ENCODE measurements at regions not wholly inside any gene's neighbourhood (a gene's known extent, or its start where the extent isn't known, plus 50 kb on each side); places are given as distances from the start of the nearest gene placed in this dataset.
A peak's percentile ranks its signal among the peaks of the same experiment; 100 is the strongest.
"Not testable (repeated sequence)": the region's sequence is repeated elsewhere in the genome, so short reads cannot be mapped to it uniquely, and the experiment has no call there.

DNA sequence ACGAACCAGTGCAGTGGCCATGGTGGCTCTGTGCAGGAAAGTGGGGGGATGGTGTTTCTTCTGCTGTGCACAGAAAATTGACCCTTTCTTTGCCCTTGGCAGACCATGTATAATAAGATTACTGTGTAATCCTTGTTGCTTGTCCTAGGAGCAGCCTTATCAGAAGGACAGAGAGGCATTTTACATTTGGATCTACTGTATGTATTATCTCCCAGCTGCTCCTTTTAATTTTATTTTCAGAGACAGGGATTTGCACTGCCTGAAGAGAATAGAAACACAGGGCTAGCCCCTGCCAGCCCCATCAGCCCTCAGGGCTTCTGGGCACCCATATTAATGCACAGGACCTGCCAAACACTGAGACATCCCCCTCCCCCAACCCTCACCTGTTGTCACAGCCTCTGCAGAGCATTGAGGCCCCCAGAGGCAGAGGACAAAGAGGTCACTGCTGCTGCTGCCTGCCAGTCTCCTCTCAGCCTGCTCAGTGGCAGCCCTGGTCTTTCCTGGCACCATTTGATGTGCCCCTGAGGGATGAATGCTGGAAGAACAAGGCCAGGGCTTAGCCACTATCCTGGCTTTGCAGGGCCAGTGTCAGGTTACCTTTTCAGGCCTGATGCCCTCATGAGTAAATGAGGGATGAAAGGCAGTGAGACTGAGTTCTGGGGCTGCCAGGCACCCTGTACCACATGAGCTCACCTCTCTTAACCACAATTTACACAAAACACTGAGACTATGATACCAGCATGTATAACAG is 533.4 kb downstream of the NTRK3 start:
- DNase-seq (ENCODE audit: low spot score) = no peak

DNA sequence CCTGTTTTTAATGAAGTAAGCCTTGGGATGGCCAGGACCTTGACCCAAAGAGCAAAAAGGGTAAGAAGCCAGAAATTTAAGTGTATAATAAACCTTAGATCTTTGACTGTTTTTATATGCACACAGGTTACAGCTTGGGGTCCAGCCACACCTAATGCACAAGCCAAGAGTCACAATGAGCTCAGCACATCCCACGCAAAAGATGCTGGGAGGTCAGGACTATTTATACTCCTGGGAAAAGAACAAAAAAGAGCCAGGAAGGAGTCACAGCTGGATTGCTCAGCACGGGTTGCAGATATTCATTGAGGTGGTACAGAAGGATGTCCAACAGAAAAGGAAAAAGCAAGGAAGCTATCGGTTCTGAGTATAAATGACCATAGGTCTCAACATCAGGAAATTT is 536.3 kb downstream of the NTRK3 start:
- DNase-seq (ENCODE audit: low spot score) = no peak

DNA sequence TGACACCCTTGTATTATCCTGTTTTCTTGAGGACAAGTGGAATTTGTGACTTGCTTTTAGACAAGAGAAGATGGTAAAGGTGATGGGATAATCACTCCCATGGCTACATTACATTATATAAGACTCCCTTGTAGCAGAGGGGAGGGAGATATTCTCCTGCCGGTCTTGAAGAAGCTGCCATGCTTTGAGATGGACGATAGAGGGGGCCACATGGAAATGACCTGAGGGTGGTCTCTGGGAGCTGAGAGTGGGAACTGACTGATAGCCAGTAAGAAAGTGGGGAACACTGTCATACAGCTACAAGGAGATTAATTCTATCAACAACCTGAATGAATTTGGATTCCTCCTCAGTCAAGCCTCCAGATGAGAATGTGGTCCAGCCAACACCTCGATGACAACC is 540.1 kb downstream of the NTRK3 start:
- DNase-seq (ENCODE audit: low spot score) = peak; percentile 1

DNA sequence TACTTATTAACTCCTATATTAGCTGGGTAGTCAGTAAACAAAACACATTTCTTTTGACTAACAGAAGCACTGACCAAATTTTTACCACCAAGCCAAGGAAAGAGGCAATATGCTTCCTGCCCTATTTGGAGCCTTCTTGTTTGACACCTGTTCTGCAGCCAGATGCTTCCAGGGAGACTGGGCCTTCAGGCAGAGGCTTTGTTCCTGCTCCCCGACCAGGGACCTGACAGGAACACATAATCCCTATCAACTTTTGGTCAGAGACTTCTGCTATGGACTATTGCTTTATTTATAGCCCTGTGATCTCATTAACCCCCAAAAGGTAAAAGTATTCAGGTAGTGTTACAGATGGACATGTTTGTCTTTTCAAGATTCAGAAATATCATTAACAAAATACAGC is 541.3 kb downstream of the NTRK3 start:
- DNase-seq (ENCODE audit: low spot score) = no peak

DNA sequence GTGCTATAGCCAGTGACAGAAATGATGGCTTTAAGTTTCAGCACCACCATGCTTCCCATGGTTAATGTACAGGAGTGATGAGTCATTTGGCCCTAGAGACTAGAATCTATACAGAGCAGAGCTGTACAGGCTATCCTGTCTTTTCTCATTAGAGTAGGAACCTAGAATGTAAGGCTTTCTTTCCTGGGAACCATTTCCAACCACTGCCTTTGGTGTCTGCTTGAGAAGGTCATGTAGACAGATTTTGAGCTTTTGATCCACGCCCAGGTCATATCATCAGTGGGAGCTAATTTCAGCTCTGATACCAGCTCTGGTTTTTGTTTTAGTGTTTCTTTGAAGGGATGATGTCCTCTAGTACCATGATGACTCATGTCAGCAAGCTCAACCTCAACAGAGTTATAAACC is 543.1 kb downstream of the NTRK3 start:
- no peak for DNase-seq (ENCODE audit: low spot score)

DNA sequence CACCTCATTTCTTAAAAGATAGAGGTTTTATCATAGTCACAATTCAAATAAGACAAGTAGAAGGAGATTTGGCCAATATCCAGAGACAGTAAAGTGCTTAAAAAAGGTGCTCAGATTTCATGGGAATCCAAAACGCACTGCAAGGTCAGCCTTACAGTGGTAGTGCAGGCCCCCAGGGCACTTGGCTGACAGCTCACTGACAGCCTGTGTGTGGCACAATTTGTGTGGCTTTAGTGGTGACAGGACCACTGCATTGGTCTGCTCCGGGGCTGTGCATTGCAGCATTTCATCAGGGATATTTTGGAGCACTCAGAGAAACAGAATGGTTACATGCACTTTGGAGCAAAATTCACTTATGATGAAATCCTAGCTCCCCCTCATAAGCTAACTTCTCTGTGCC is 544.3 kb downstream of the NTRK3 start:
- DNase-seq (ENCODE audit: low spot score) = no peak

DNA sequence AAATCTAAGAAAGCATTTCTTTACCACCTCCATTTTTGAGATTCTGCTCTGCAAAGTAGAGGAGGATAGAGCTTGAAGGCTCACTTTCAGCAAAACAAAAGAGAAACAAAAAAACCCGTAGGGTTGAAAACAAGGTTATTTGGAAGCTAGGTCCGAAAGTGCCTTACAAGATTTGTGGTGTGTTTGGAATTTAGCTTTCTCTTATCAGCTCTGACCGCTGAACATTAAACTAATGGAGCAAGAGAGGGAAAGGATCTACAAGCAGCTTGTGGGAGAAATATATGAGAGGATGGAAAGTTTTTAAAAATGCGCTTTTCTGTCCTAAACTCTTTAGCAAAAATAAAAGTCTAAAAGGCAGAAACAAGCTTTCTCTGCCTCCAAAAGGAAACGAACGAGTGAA is 545.5 kb downstream of the NTRK3 start:
- DNase-seq (ENCODE audit: low spot score) = no peak

DNA sequence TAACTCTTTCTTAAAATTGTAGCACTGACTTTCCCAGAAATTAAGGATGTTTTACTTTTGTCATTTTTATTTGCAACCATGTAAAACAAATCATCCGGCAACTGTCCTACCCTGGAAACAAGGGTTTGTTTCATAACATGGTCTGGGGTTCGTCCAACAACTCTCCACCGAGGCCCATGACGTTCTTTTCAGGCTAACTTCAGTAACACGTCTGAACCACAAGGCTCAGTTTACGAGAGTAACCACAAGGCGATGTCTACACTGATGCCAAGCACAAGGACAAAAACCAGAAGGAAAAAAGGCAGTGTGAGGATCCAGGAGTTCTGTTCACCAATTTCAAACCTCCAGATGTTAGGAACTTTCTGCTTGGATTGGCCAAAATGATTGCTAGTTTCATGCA is 546.1 kb downstream of the NTRK3 start:
- no peak for DNase-seq (ENCODE audit: low spot score)

DNA sequence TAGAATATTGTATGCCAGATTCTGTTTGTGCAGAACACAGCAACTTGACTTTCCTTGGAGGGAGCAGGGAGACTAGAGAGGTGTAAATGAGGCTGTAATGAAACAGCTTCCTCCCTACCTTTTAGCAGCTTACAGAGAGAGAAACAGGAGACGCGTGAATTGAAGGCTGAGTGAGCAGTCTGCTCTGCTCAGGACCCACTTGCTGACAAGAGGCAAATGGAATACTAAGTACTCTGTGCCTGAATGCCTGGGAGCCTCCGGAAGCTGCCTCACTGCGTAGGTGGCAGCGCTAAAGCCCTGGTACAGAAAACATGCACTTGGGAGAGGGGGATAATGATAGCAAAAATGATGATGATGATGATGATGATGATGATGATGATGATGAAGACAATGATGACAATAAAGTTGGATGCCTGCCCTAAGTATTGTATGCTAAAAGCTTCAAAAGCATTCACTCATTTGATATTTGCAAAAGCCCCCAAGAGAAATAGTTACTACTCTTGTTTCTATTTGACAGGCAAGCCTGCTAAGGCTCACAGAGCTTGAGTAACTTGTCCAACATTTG is 548.9 kb downstream of the NTRK3 start:
- no peak for DNase-seq (ENCODE audit: low spot score)

DNA sequence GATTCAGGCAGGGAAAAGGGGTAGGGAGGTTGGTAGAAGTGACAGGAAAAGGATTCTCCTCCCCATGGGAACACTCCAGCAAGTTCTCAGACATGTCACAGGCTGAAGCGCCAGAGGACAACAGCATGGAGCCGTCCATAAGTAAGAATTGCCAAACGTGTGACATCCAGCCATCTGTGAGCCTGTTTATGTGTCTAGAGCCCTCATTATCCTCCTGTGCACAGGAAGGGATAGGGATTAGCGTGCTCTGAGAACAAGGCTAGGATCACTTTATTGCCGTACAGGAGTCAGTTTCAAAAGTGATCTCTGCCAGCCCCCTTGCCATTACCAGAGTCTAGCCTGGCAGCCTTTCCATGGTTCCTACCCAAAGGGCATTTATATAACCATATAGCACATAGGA is 549.5 kb downstream of the NTRK3 start:
- no peak for DNase-seq (ENCODE audit: low spot score)

DNA sequence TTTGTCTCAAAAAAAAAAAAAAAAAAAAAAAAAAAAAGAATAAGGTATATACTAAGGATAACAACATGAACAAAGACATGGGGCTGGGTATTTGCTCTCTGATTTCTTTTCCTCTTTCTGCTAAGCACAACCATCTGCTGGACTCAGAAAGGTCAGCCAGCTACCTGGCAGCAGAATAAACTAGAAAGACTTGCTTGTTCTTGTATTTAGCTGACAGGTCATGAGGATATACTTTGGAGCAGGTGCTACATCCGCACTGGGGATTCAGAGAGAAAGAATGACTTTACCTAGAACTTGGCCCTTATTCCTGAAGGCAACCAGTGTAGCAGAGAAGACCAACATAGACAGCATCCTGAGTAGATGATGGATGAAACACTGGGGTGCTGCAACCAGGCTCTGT is 550.5 kb downstream of the NTRK3 start:
- no peak for DNase-seq (ENCODE audit: low spot score)

DNA sequence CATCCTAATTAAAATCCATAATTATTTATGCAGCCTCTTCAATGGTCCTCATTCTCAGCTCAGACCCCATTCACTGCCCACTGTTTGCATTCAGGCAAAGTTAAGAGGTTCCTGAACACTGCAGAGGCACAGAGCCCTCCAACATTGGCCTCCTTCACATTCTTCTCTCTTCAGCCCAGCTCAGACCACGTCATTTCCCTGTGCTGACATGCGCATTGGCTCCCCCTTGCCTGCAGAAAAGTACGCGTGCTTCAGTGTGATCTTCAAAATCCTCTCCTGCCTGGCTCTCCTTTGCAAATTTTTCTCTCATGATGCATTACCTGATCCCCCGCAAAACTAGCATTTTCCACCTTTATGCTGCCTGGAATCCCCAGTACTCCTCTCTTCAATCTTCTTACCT is 552.3 kb downstream of the NTRK3 start:
- DNase-seq (ENCODE audit: low spot score) = no peak

DNA sequence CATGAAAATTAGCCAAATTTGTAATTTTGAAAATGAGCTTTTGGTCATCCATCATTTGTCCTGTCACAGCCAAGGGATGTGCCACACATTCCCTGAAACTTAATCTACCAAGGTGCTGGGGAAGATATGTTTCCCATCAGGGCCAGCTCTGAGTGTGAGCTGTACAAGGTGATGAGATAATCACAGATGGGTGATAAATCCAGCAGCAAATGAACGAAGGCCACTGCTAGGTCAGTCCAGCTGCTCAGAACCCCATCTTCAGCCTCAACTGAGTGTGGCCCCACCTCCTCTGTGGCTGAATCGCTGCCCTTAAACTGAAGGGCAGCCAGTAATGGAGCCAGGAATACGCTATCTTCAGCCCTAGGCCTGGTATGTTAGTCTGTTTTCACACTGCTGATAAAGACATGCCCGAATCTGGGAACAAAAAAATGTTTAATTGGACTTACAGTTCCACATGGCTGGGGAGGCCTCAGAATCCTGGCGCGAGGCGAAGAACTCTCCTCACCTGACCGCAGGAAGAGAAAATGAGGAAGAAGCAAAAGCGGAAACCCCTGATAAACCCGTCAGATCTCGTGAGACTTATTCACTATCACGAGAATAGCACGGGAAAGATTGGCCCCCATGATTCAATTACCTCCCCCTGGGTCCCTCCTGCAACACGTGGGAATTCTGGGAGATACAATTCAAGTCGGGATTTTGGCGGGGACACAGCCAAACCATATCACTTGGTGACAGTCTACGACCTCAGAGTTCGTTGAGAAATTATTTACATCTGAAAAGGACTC is 553.0 kb downstream of the NTRK3 start:
- DNase-seq (ENCODE audit: low spot score) = no peak

DNA sequence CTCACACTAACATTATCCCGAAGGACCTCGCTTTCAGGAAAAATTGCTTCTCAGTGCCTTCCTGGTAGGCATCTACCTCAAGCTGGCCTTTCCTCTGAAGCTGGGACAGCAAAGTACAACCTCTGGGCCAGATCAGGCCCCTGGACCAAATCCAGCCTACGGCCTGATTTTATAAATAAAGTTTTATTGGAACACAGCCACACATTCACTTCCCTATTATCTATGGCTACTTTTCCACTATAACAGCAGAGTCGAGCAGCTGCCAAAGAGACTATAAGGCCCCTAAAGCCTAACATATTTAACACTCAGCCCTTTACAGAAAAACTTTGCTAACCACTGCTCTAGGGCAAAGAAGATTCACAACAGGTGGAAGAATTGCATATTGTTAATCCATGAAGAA is 554.3 kb downstream of the NTRK3 start:
- no peak for DNase-seq (ENCODE audit: low spot score)

DNA sequence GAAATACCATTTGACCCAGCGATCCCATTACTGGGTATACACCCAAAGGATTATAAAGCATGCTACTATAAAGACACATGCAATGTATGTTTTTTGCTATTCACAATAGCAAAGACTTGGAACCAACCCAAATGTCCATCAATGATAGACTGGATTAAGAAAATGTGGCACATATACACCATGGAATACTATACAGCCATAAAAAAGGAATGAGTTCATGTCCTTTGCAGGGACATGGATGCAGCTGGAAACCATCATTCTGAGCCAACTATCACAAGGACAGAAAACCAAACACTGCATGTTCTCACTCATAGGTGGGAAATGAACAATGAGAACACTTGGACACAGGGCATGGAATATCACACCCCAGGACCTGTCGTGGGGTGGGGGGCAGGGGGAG is 558.1 kb downstream of the NTRK3 start:
- not testable (repeated sequence) for DNase-seq (ENCODE audit: low spot score)

DNA sequence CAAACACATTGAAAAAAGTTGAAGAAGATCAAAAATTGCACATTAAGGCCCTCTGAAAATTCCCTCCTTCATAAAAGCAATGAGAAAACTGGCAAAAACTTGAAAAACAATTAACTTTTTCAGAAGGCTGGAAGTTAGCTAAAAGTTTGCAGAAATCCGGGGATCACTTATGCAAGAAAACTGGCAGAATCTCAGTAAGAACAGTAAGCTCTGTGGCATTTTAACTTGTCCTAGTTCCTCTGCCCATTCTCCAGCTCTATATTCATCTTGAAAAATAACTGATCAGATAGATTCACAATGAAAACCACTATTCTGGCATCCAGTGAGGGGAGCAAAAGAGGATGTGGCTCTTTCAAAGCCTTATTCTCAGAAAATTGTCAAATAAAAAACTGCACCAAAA is 566.8 kb downstream of the NTRK3 start:
- no peak for DNase-seq (ENCODE audit: low spot score)

DNA sequence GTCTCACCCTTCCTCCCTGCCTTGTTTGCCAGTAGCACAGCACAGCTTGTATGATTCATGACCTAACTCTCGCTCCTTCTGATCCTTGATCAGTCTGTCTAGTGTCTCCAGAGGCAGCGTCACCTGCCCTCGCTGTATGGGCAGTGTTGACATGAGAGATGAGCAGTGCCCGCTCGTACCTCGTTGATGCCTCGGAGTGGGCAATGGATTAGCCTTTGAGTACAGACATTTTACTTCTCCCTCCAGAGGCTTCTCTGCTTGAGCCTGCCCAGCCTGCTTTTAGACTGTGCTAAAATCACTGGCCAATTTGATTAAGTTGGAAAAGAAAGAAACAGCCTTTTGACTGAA is 569.0 kb downstream of the NTRK3 start:
- DNase-seq (ENCODE audit: low spot score) = no peak

DNA sequence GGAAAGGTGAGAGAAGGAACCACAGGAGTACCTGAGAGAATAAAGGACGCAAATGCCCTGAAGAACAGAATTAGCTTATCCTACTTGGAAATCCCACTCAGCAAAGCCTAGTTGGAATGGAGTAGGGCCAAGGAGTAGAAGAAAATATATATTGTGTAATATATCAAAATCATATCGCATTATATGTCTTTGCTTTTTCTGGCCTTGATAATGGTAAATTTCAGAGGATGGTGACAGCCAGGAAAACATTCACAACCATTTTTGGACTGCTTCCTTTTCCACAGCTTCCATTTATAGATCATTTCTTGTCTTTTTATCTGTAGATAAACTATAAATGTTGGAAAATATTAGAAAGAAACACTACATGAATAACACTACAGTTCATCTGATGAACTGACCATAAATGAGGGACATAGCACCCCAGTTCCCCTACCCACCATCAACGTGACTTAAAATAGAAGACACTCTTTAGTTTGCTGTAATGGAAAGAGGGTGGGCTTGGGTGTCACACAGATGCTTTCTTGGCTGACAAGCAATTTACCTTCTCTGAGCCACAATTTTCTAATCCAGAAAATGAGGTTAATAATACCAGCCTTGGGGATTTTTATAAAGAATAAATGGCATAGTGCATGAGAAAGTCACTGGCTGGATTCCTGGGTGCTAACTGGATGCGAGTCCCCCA is 569.6 kb downstream of the NTRK3 start:
- DNase-seq (ENCODE audit: low spot score) = no peak

DNA sequence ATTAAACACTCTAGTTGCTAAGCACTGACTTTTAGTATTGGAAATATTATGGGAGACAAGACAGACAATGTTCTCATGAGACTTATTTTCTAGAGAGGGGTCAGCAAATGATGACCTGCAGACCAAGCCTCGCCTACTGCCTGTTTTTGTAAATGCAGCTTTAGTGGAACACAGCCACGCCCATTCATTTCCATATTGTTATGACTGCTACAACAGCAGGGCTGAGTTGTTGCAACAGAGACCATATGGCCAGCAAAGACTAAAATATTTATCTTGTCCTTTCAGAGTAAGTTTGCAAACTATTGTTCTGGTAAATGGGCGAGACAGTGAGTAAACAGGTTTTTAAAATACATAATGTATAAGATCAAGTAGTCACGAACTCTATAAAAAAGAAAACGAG is 570.2 kb downstream of the NTRK3 start:
- DNase-seq (ENCODE audit: low spot score) = no peak

DNA sequence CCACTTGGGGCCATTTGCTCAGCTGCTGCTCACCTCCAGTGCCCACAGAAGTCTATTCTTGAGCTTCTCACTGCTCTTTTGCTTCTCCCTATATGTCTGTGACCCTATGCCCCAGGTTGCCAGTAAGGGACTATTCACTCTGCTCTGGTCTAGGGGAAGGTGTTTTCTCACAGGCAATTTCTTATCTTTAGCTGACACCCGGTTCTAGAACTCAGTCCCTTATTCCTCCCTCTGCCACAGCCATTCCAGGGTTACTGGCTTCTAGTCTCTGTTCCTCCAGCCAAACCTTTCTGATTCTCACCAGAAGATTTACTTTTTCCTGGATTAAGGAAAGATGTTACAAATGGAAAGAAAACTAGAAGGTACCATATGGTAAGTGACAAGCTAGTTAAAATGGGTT is 574.0 kb downstream of the NTRK3 start:
- DNase-seq (ENCODE audit: low spot score) = no peak

DNA sequence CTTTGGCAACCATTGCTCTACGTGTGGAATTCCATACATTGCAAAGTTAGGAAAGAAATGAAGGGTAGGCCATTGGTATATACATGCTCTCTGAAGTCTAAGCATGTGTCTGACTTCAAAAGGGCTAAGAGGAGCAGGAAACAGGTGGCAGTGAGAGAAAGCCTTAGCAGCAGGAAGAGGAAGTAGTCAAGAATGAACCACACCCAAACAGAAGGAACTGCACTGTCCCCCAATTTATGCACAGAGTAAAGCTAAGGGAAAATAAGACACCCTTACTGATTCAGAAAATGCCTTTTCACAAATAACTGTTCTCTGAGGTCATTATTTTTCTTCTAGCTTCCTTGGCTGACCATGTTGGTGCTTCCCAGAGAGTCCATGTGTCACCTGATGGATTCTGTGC is 575.4 kb downstream of the NTRK3 start:
- DNase-seq (ENCODE audit: low spot score) = peak; percentile 4

DNA sequence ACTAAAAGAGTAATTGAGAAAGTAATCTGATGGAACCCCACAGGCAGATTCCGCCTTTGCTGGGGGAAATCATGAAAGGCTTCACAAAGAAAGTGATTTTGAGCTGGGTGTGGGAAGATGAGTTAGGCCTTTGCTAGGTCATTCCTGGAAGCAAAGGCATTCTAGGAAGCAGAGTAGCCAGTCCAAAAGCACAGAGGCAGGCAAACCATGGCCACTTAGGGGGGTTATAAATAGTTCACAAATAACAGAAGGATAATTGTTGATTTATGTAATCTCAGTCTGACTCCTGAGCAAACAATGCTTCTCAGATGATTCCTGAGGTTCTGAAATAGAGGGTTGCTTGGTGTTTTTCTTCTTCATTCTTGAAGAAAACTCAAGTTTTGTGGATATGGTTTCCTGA is 576.3 kb downstream of the NTRK3 start:
- DNase-seq (ENCODE audit: low spot score) = no peak

DNA sequence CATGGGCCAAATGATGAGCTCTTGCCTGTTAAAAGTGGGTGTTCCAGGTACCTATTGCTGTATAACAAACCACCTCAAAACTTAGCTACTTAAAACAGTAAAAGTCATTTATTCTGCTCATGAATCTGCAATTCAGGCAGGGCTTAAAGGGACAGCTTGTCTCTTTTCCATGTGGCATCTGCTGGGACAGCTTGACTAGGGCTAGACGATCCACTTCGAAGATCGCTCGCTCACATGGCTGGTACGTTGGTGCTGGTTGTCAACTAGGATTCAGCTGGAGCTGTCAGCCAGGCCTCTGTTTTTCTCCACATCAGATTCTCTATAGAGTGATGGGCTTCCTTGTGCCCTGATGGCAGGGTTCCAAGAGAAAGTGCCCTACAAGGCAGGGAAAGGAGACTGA is 581.3 kb downstream of the NTRK3 start:
- no peak for DNase-seq (ENCODE audit: low spot score)
